ENCODE measurements at regions not wholly inside any gene's neighbourhood (a gene's known extent, or its start where the extent isn't known, plus 50 kb on each side); places are given as distances from the start of the nearest gene placed in this dataset.
A peak's percentile ranks its signal among the peaks of the same experiment; 100 is the strongest.

- H3K4me3 ChIP-seq: no peak overlapping the region
- no peak overlapping the region for H3K27ac ChIP-seq
These were observed 604.1 kb upstream of the JAG1 start for GRCh38 chr20:11277858-11278257.

GRCh38 chr20:11278461-11278860, 604.7 kb upstream of the JAG1 start:
- H3K27ac ChIP-seq: no peak overlapping the region
- H3K4me3 ChIP-seq: no peak overlapping the region

- Histone ChIP-seq H3K27ac (no peak overlapping the region), H3K4me3 (no peak overlapping the region)
These were observed 607.4 kb upstream of the JAG1 start for GRCh38 chr20:11281240-11281639.

- Histone ChIP-seq H3K27ac (no peak overlapping the region), H3K4me3 (no peak overlapping the region)
These were observed 608.0 kb upstream of the JAG1 start for GRCh38 chr20:11281768-11282167.

- no peak overlapping the region for H3K27ac ChIP-seq
- no peak overlapping the region for H3K4me3 ChIP-seq
These were observed 613.3 kb upstream of the JAG1 start for GRCh38 chr20:11287126-11287525.

GRCh38 chr20:11296221-11296620, 621.5 kb upstream of the BTBD3 start:
- Histone ChIP-seq H3K4me3 (no peak overlapping the region), H3K27ac (peak overlapping the region in 1 of 21 experiments; percentile 32)

GRCh38 chr20:11296951-11297350, 620.7 kb upstream of the BTBD3 start:
- H3K4me3 ChIP-seq: no peak overlapping the region
- H3K27ac ChIP-seq: peak overlapping the region in 1 of 21 experiments; percentile 32

GRCh38 chr20:11301699-11302098, 616.0 kb upstream of the BTBD3 start:
- peak overlapping the region in 10 of 21 experiments; percentile 8 to 84 (median 54) for H3K27ac ChIP-seq
- no peak overlapping the region for H3K4me3 ChIP-seq

- Histone ChIP-seq H3K27ac (peak overlapping the region in 6 of 21 experiments; percentile 26 to 84 (median 66)), H3K4me3 (no peak overlapping the region)
These were observed 615.3 kb upstream of the BTBD3 start for GRCh38 chr20:11302436-11302835.

GRCh38 chr20:11304795-11305194, 612.9 kb upstream of the BTBD3 start:
- Histone ChIP-seq H3K27ac (peak overlapping the region in 9 of 21 experiments; percentile 4 to 54 (median 35)), H3K4me3 (no peak overlapping the region)

GRCh38 chr20:11305406-11305805, 612.3 kb upstream of the BTBD3 start:
- peak overlapping the region in 11 of 21 experiments; percentile 6 to 62 (median 45) for H3K27ac ChIP-seq
- no peak overlapping the region for H3K4me3 ChIP-seq

GRCh38 chr20:11311659-11312224, 606.0 kb upstream of the BTBD3 start:
- Histone ChIP-seq H3K4me3 (no peak overlapping the region), H3K27ac (no peak overlapping the region)

GRCh38 chr20:11315525-11315924, 602.2 kb upstream of the BTBD3 start:
- Histone ChIP-seq H3K4me3 (no peak overlapping the region), H3K27ac (no peak overlapping the region)

GRCh38 chr20:11316244-11316643, 601.4 kb upstream of the BTBD3 start:
- no peak overlapping the region for H3K4me3 ChIP-seq
- H3K27ac ChIP-seq: no peak overlapping the region

- no peak overlapping the region for H3K27ac ChIP-seq
- H3K4me3 ChIP-seq: no peak overlapping the region
These were observed 597.7 kb upstream of the BTBD3 start for GRCh38 chr20:11320033-11320432.

GRCh38 chr20:11323816-11324215, 593.9 kb upstream of the BTBD3 start:
- H3K4me3 ChIP-seq: no peak overlapping the region

GRCh38 chr20:11324990-11325389, 592.7 kb upstream of the BTBD3 start:
- H3K27ac ChIP-seq: no peak overlapping the region

More at GRCh38 chr20:11323816-11324215, 593.9 kb upstream of the BTBD3 start:
- no peak overlapping the region for H3K27ac ChIP-seq

GRCh38 chr20:11328839-11329238, 588.9 kb upstream of the BTBD3 start:
- H3K27ac ChIP-seq: no peak overlapping the region
- no peak overlapping the region for H3K4me3 ChIP-seq

More at GRCh38 chr20:11324990-11325389, 592.7 kb upstream of the BTBD3 start:
- H3K4me3 ChIP-seq: no peak overlapping the region

- Histone ChIP-seq H3K27ac (no peak overlapping the region), H3K4me3 (no peak overlapping the region)
These were observed 588.4 kb upstream of the BTBD3 start for GRCh38 chr20:11329271-11329670.

GRCh38 chr20:11331096-11331495, 586.6 kb upstream of the BTBD3 start:
- Histone ChIP-seq H3K27ac (no peak overlapping the region), H3K4me3 (no peak overlapping the region)

- Histone ChIP-seq H3K4me3 (no peak overlapping the region), H3K27ac (no peak overlapping the region)
These were observed 585.3 kb upstream of the BTBD3 start for GRCh38 chr20:11332381-11332780.

GRCh38 chr20:11333634-11334033, 584.1 kb upstream of the BTBD3 start:
- Histone ChIP-seq H3K27ac (no peak overlapping the region), H3K4me3 (no peak overlapping the region)

Data from skin epidermis (tissue), 12 donors.